SH-SY5Y (cell line): ENCODE measurements at regions not wholly inside any gene's neighbourhood (a gene's known extent, or its start where the extent isn't known, plus 50 kb on each side); places are given as distances from the start of the nearest gene placed in this dataset.

Source experiments
- GATA2 ChIP-seq: IDR thresholded peaks from 2 replicates; pipeline ENCODE4 v1.6.1; 2011; ENCODE audit warnings: mild to moderate bottlenecking, low read depth, low read length
- GATA3 ChIP-seq: IDR thresholded peaks from 2 replicates; pipeline ENCODE4 v1.6.1; 2011; ENCODE audit warnings: low read depth, mild to moderate bottlenecking, low read length, moderate library complexity

GRCh38 chr1:201688514-201688913 is 140.4 kb upstream of the IPO9 start:
- TF ChIP-seq GATA3 (no peak), GATA2 (no peak)

DNA sequence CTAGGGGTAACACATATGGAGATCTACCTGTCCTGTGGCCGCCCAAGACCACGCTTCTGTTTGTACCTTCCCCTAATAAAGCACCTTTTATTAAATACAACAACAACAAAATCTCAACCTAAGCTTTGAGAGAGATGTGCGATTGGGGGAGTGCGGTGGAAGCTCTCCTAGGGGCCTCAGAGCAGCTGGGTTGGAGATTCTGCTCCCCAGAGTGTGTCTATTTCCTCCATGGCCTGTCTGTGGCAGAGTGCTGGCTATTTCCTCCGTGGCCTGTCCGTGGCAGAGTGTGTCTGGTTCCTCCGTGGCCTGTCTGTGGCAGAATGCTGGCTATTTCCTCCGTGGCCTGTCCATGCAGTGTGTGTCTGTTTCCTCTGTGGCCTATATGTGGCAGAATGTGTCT is 139.3 kb upstream of the IPO9 start:
- no peak for TF ChIP-seq GATA3

DNA sequence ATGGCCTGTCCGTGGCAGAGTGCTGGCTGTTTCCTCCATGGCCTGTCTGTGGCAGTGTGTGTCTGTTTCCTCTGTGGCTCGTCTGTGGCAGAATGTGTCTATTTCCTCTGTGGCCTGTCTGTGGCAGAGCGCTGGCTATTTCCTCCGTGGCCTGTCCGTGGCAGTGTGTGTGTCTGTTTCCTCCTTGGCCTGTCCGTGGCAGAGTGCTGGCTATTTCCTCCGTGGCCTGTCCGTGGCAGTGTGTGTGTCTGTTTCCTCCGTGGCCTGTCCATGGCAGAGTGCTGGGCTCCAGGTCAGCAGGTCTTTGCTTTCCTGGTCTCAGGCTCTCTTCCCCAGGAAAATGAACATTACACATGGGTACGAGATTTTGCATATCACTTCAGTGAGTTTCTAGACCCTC is 138.4 kb upstream of the IPO9 start:
- TF ChIP-seq GATA3, result no peak
- TF ChIP-seq GATA2, result no peak

DNA sequence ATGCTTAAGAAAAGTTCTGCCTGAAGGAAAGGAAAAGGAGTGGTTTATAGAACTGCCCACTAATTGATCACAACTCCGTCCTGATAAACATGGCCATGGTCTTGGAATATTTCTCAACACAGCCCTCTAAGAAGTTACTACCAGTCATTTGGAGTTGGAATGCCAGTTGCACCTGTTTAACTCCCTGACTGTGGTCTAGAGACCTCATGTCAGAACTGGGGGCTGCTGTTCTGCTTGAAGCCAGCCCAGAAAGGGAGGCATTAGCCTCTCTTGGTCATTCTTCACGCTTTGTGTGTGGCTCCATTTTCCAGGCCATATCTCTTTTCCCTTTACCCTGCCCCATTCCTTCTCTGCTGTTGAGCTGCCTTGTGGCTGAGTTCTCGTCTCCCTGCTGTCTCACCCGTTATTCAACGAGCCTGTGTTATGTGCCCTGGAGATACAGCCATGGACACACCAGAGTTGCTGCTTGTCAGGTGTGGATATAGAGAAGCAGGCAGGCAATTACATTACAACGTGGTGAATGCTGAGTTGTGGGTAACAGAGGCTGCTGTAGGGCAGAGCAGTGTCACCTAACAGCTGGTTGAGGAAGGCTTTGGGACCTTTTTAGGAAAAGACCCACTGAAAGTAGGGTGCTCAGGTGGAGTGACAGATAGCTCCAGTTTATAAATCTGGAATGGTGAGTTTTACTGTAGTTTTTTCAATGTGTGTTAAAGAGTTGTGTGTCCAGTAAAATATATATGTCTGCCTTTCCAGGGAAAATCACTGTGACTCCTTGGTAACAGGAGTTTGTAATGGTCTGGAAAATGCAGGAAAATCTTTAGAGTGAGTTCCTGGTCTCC is 137.0 kb upstream of the IPO9 start:
- TF ChIP-seq GATA3, result no peak
- no peak for TF ChIP-seq GATA2

DNA sequence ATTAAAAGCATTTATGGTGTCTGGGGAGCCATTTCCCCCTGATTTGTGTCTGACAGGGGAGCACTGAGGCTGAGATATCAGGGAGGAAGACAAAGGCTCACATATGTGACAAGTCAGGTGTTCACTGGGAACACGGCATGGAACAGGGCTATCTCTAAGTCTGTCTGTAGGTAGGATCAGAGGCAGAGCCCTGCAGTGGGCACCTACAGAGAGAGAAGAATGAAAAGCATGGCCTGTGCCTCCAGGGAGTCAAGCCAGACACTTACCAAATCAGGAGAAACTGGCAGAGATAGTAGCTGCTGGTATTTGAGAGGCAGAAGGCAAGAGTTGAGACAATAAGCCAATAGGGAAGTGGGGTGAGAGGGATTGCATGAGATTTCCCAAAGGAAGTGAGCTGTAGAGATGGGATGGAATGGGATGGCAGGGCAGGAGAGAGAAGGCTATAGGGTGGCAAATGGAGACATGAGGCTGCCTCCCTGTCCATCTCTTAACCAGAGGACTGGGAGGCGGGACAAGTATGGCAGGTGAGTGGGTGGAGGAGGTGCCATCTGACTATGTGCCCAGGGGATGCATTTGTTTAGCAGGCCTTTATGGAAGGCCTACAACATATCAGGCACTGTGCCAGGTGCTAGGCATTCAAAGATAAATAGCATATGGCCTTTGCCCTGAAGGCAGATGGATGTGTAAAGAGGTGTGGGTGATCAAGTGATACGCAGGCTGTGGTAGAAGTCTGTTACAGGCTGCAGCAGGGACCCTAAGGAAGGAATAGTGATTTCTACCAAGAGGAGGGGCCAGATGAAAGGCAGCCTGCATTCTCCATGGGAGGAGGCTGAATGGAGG is 136.2 kb upstream of the IPO9 start:
- TF ChIP-seq GATA2 (peak; percentile 90), GATA3 (no peak)

GRCh38 chr1:201693890-201694607 is 134.9 kb upstream of the IPO9 start:
- TF ChIP-seq GATA3, result no peak
- TF ChIP-seq GATA2, result no peak

GRCh38 chr1:201694608-201695335 is 134.2 kb upstream of the IPO9 start:
- no peak for TF ChIP-seq GATA2
- TF ChIP-seq GATA3, result no peak

DNA sequence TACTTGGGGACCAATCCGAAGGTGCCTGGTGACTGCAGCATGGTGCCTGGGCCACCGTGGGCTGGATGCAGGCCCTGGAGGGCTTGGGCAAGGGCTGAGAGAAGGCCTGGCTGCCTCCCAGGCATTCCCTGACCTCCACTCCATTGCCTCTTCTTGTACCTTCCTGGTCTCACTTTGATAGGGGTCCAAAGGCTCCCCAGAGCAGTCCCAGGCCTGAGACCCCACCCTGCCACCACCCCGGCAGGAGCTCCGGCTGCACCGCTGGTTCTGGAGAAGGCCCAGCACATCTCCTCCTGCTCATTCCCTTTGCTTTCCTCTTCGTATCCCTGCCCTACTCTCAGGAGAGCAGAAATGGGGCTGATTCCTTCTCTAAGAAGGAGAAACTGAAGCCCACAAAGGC is 133.3 kb upstream of the IPO9 start:
- no peak for TF ChIP-seq GATA2
- no peak for TF ChIP-seq GATA3

- TF ChIP-seq GATA3, result no peak
- TF ChIP-seq GATA2, result peak; percentile 63
Observed at GRCh38 chr1:201696217-201696761, 132.7 kb upstream of the IPO9 start.

- TF ChIP-seq GATA2 (no peak), GATA3 (no peak)
Observed at GRCh38 chr1:201697174-201697573, 131.8 kb upstream of the IPO9 start.

DNA sequence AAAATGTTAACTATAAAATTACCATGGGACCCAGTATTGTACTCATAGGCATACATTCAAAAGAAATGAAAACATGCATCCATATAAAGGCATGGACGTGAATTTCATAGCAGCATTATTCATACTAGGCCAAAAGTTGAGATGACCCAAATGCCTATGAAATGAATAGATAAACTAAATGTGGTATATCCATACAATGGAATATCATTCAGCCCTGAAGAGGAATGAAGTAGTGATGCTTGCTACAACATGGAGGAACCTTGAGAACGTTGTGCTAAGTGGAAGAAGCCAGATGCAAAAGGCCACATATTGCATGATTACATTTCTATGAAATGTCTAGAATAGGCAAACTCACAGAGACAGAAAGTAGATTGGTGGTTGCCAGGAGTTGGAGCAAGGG is 127.1 kb upstream of the IPO9 start:
- no peak for TF ChIP-seq GATA2

GRCh38 chr1:201702936-201703335 is 126.0 kb upstream of the IPO9 start:
- TF ChIP-seq GATA2 (no peak), GATA3 (no peak)

DNA sequence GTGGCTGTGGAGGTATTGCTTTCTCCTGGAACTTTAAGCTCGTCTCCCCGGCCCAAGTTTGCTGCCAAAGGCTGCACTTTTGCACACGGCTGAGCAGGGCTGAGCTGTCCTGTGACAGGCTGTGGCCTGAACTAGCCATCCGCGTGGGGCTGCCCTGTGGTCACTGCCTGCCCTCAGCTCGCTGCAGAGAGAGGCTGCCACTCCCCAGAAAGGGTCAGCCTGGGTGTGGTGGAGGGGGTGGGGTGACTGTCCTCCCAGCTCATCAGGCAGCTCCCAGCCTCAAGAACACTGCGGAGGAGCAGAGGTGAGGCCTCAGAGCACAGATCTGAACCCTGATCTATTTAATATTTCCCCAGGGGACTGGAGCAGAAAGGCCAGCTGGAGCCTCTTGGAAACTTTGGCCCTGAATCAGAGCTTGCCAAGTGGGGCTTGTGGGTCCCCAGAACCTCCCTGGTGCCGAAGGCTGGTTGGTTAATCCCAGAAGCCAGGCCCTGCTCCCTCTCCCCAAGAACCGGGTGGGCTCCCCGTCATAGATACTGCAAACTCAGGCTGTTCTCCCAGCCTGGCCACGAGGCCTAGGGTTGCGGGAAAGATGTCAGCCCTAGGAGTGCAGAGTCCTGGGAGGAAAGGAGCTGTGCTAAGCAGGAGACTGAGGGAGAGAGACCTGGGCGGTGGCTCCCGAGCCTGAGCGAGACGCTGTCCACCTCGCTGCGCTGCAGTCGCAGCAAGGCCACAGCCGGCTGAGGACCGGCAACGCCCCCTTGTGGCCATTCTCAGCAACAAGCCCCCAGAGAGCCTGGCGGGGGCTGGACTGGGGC is 125.1 kb upstream of the IPO9 start:
- no peak for TF ChIP-seq GATA3
- TF ChIP-seq GATA2, result 0 out of 2 replicates have a peak, but pooled peaks have one; percentile 15
